B cell (primary cell): ENCODE measurements at regions not wholly inside any gene's neighbourhood (a gene's known extent, or its start where the extent isn't known, plus 50 kb on each side); places are given as distances from the start of the nearest gene placed in this dataset.

Experiments
- CTCF ChIP-seq: fragments of 200-600 bp; IDR thresholded peaks from one replicate; pipeline ENCODE4 v1.8.0; 2022; ENCODE audit warnings: antibody characterized with exemption, mild to moderate bottlenecking
- EZH2 ChIP-seq: IDR thresholded peaks from 2 replicates; pipeline ENCODE4 v1.6.1; 2012; ENCODE audit warnings: borderline replicate concordance, low read depth, mild to moderate bottlenecking, moderate library complexity, low read length; ENCODE audit not compliant: insufficient read depth, poor library complexity, severe bottlenecking

- TF ChIP-seq CTCF: no peak
- no peak for TF ChIP-seq EZH2
Measured at GRCh38 chr3:72044231-72044855, 259.4 kb upstream of the PROK2 start.
